GM12878 (cell line): ENCODE measurements at regions not wholly inside any gene's neighbourhood (a gene's known extent, or its start where the extent isn't known, plus 50 kb on each side); places are given as distances from the start of the nearest gene placed in this dataset.

Source experiments
- ATAC-seq: fragments of 200-7000 bp; cut with Tn5 transposase; 3 replicates; pipeline ENCODE4 v1.9.1; 2020; ENCODE audit warnings: mild to moderate bottlenecking, moderate library complexity
- BruUV-seq: library from RNA; stranded (reverse); fragments of 400-500 nt; replicated peaks from 2 replicates; lab custom pipeline; 2021; lab: Mats Ljungman, UMichigan
- CTCF ChIA-PET: fragments of 300-600 bp; sonication (Branson Sonifier 250); formaldehyde crosslinking; extraction: SDS; loops from one replicate; lab custom pipeline; 2021; ENCODE audit warnings: inconsistent platforms; lab: Yijun Ruan, JAX
- POLR2A ChIA-PET: fragments of 350-600 bp; formaldehyde crosslinking; extraction: SDS; loops from one replicate; lab custom pipeline; 2021; ENCODE audit warnings: inconsistent platforms; lab: Charles Lee
- RAD21 ChIA-PET: fragments of 300-600 bp; sonication (Branson Sonifier 250); formaldehyde crosslinking; loops from one replicate; lab custom pipeline; 2023; ENCODE audit warnings: antibody characterized with exemption; ENCODE audit not compliant: unreplicated experiment; lab: Charles Lee
- SMC1A ChIA-PET: fragments of 300-600 bp; sonication (Branson Sonifier 250); formaldehyde crosslinking; loops from one replicate; lab custom pipeline; 2023; ENCODE audit not compliant: unreplicated experiment, uncharacterized antibody; lab: Charles Lee
- DNase-seq: peaks from one replicate; pipeline ENCODE4 v3.0.0-alpha.2; 2011; ENCODE audit warnings: low read depth, low spot score
- FAIRE-seq: peaks from 3 replicates; lab custom pipeline; 2011; peaks lifted over from hg19 to GRCh38; lab: Jason Lieb, UNC
- H2AFZ ChIP-seq: 2 replicates; pipeline ENCODE4 v1.6.0; 2011; ENCODE audit warnings: low read depth, low read length, control low read depth; ENCODE audit not compliant: control insufficient read depth
- H3K27ac ChIP-seq: 2 replicates; pipeline ENCODE4 v1.5.1; 2011; ENCODE audit warnings: control low read depth; ENCODE audit not compliant: control insufficient read depth, insufficient read depth
- H3K27me3 ChIP-seq, 2 experiments: replicated peaks in 1 of 2; 2 replicates each; pipeline versions ENCODE4 v1.6.0 to v1.6.1; 2011; ENCODE audit warnings: low read length in 1 of 2; ENCODE audit not compliant: control insufficient read depth in 2 of 2, insufficient read depth in 2 of 2
- H3K36me3 ChIP-seq, 2 experiments: 2 replicates each; pipeline ENCODE4 v1.5.1; 2011; ENCODE audit warnings: low read length in 1 of 2; ENCODE audit not compliant: control insufficient read depth in 2 of 2, insufficient read depth in 2 of 2
- H3K4me1 ChIP-seq: 2 replicates; pipeline ENCODE4 v1.6.1; 2011; ENCODE audit warnings: mild to moderate bottlenecking, low read length, moderate library complexity, mixed read lengths; ENCODE audit not compliant: control insufficient read depth, insufficient read depth
- H3K4me2 ChIP-seq: 2 replicates; pipeline ENCODE4 v1.6.0; 2011; ENCODE audit warnings: control low read depth; ENCODE audit not compliant: control insufficient read depth, insufficient read depth
- H3K4me3 ChIP-seq: fragments of 200-600 bp; sonication (generic); 2 replicates; pipeline ENCODE4 v1.5.1; 2016
- H3K79me2 ChIP-seq: 2 replicates; pipeline ENCODE4 v1.6.0; 2011; ENCODE audit warnings: low read length; ENCODE audit not compliant: control insufficient read depth, insufficient read depth
- H3K9ac ChIP-seq: 2 replicates; pipeline ENCODE4 v1.8.0; 2011; ENCODE audit warnings: low read length, control low read depth, mixed read lengths; ENCODE audit not compliant: control insufficient read depth, insufficient read depth
- H3K9me3 ChIP-seq: replicated peaks from 3 replicates; pipeline ENCODE4 v1.5.1; 2011; ENCODE audit warnings: mild to moderate bottlenecking, low read length; ENCODE audit not compliant: control insufficient read depth, insufficient read depth
- H4K20me1 ChIP-seq: 2 replicates; pipeline ENCODE4 v1.6.0; 2011; ENCODE audit not compliant: control insufficient read depth, insufficient read depth
- BMI1 ChIP-seq: fragments of 450-650 bp; IDR thresholded peaks from 2 replicates; pipeline ENCODE4 v1.6.1; 2016; ENCODE audit warnings: mild to moderate bottlenecking, moderate library complexity, borderline replicate concordance
- KLF5 ChIP-seq: fragments of 450-650 bp; IDR thresholded peaks from 2 replicates; pipeline ENCODE4 v1.6.1; 2014; ENCODE audit warnings: mild to moderate bottlenecking; ENCODE audit not compliant: partially characterized antibody
- MYC ChIP-seq: IDR thresholded peaks from 2 replicates; pipeline ENCODE4 v1.6.1; 2011; ENCODE audit warnings: mild to moderate bottlenecking, low read length, moderate library complexity, inconsistent platforms; ENCODE audit not compliant: insufficient read depth, insufficient replicate concordance, insufficient read length, severe bottlenecking
- NFYB ChIP-seq: IDR thresholded peaks from 2 replicates; pipeline ENCODE4 v1.6.1; 2011; ENCODE audit warnings: low read depth, mild to moderate bottlenecking, low read length, improper control_type of control experiment, moderate library complexity; ENCODE audit not compliant: insufficient read depth
- NR2C2 ChIP-seq: IDR thresholded peaks from 2 replicates; pipeline ENCODE4 v1.6.1; 2011; ENCODE audit warnings: borderline replicate concordance, low read depth; ENCODE audit not compliant: control insufficient read depth, insufficient read length
- POU2F2 ChIP-seq: IDR thresholded peaks from 3 replicates; pipeline ENCODE4 v1.6.1; 2011; ENCODE audit warnings: low read depth, mild to moderate bottlenecking, low read length, borderline replicate concordance
- RB1 ChIP-seq: fragments of 450-650 bp; formaldehyde crosslinking; IDR thresholded peaks from 2 replicates; pipeline ENCODE4 v1.6.1; 2017; ENCODE audit warnings: mild to moderate bottlenecking, borderline replicate concordance
- RELA ChIP-seq: fragments of 450-650 bp; IDR thresholded peaks from 2 replicates; pipeline ENCODE4 v1.8.0; 2014; ENCODE audit warnings: borderline replicate concordance; ENCODE audit not compliant: partially characterized antibody
- SMAD1 ChIP-seq: fragments of 450-650 bp; IDR thresholded peaks from 2 replicates; pipeline ENCODE4 v1.6.1; 2018; ENCODE audit warnings: mild to moderate bottlenecking, low read depth; ENCODE audit not compliant: partially characterized antibody
- TAF1 ChIP-seq: IDR thresholded peaks from 2 replicates; pipeline ENCODE4 v1.6.1; 2011; ENCODE audit warnings: mild to moderate bottlenecking, low read depth, low read length, borderline replicate concordance
- ZZZ3 ChIP-seq: IDR thresholded peaks from 2 replicates; pipeline ENCODE4 v1.6.1; 2011; ENCODE audit warnings: low read depth; ENCODE audit not compliant: control insufficient read depth, insufficient read length
- WGBS: methylation state at CpG from one replicate; pipeline ENCODE4 v1.1.6; 2016; ENCODE audit warnings: low lambda C conversion rate; ENCODE audit not compliant: insufficient replicate concordance, insufficient coverage; ENCODE audit errors: missing lambda C conversion rate; 5-methylcytosine and 5-hydroxymethylcytosine counted together
- in situ Hi-C: fragments of 300-500 bp; cut with MboI; formaldehyde crosslinking; loops from 9 replicates; pipeline ENCODE4 v1.14.3; 2018; ENCODE audit warnings: mixed read lengths
- intact Hi-C: fragments of 100-400 bp; cut with micrococcal nuclease; formaldehyde crosslinking; loops from one replicate; pipeline ENCODE4 v1.14.2; 2022; ENCODE audit not compliant: unreplicated experiment
- TF ChIP-seq, protein P1 (sequence below): fragments of 450-650 bp; IDR thresholded peaks from 2 replicates; pipeline ENCODE4 v1.6.1; 2017; ENCODE audit warnings: antibody characterized with exemption, mild to moderate bottlenecking, moderate library complexity
- TF ChIP-seq, protein P2 (sequence below): IDR thresholded peaks from 2 replicates; pipeline ENCODE4 v1.6.1; 2012; ENCODE audit warnings: low read depth, low read length, improper control_type of control experiment
- TF ChIP-seq, protein P3 (sequence below): fragments of 450-650 bp; IDR thresholded peaks from 2 replicates; pipeline ENCODE4 v1.6.1; 2016; ENCODE audit warnings: mild to moderate bottlenecking
- TF ChIP-seq, protein P4 (sequence below): fragments of 450-650 bp; formaldehyde crosslinking; IDR thresholded peaks from 2 replicates; pipeline ENCODE4 v1.5.0; 2022; ENCODE audit warnings: mild to moderate bottlenecking, missing genetic modification characterization

DNA sequence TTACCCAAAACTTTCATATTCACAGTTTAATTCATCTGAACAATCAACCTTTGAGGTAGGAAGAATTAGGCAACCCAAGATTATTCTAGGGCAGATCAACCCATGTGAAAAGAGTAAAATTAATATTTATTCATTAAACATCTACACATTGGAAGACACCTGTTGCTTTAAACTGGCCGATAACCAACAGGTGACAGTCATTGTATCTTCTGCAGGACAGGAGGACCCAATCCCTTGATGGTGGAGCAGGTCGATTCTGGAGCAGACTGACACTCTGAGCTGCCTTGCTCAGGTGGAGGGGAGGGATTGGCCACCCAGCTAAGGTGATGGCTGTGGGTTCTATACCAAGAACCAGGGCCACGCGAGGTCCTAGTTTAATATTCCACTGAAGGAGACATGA lies 230.3 kb downstream of the OSR1 start (continued):
- TF ChIP-seq, protein P1, sequence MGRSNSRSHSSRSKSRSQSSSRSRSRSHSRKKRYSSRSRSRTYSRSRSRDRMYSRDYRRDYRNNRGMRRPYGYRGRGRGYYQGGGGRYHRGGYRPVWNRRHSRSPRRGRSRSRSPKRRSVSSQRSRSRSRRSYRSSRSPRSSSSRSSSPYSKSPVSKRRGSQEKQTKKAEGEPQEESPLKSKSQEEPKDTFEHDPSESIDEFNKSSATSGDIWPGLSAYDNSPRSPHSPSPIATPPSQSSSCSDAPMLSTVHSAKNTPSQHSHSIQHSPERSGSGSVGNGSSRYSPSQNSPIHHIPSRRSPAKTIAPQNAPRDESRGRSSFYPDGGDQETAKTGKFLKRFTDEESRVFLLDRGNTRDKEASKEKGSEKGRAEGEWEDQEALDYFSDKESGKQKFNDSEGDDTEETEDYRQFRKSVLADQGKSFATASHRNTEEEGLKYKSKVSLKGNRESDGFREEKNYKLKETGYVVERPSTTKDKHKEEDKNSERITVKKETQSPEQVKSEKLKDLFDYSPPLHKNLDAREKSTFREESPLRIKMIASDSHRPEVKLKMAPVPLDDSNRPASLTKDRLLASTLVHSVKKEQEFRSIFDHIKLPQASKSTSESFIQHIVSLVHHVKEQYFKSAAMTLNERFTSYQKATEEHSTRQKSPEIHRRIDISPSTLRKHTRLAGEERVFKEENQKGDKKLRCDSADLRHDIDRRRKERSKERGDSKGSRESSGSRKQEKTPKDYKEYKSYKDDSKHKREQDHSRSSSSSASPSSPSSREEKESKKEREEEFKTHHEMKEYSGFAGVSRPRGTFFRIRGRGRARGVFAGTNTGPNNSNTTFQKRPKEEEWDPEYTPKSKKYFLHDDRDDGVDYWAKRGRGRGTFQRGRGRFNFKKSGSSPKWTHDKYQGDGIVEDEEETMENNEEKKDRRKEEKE: no peak
- no peak for TF ChIP-seq BMI1

DNA sequence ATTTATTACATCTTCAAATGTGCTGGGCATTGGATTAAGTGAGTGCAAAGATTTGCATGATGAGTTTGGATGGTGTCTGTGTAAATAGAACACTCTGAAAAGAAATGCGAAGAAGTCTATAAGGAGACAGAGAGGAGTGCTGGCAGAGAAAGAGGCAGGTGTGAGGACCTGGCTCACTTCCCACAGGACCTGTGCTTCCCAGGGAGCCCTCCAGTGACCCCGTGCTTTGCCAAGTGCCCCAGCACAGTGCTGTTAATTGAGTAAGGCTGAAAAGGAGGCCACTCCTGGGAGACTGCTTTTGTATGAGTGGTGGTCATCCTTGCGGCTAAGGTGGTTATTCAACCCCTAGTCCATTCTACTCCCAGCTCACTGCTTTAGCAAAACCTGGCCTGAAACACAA lies 230.8 kb downstream of the OSR1 start:
- H3K36me3 ChIP-seq: no peaks in the 10 kb centered on the region
- ChIA-PET POLR2A (no interaction called here), RAD21 (no interaction called here), CTCF (no interaction called here), SMC1A (no interaction called here)
- H3K9ac ChIP-seq: no peak overlapping the region
- H3K4me1 ChIP-seq: no peaks in the 10 kb centered on the region
- H3K9me3 ChIP-seq: no peaks in the 10 kb centered on the region
- 27% methylated on average over 3 of the region's 3 CpGs for WGBS
- no peaks in the 10 kb centered on the region for H3K27me3 ChIP-seq
- intact Hi-C loops: no loop called here
- H3K27ac ChIP-seq: no peak overlapping the region
- no peak overlapping the region for H2AFZ ChIP-seq
- in situ Hi-C loops: no loop called here
- H3K4me3 ChIP-seq: no peak overlapping the region
- H3K4me2 ChIP-seq: no peak overlapping the region
- no TSS peak for BruUV-seq
- no peak for DNase-seq
- H4K20me1 ChIP-seq: no peaks in the 10 kb centered on the region
- no peak for ATAC-seq
- H3K79me2 ChIP-seq: no peaks in the 10 kb centered on the region
- FAIRE-seq: no peak
- TF ChIP-seq POU2F2 (no peak), TAF1 (no peak), NFYB (no peak), NR2C2 (no peak), MYC (no peak), RELA (no peak), ZZZ3 (no peak), KLF5 (no peak), SMAD1 (no peak), RB1 (no peak)
- TF ChIP-seq, protein P2, sequence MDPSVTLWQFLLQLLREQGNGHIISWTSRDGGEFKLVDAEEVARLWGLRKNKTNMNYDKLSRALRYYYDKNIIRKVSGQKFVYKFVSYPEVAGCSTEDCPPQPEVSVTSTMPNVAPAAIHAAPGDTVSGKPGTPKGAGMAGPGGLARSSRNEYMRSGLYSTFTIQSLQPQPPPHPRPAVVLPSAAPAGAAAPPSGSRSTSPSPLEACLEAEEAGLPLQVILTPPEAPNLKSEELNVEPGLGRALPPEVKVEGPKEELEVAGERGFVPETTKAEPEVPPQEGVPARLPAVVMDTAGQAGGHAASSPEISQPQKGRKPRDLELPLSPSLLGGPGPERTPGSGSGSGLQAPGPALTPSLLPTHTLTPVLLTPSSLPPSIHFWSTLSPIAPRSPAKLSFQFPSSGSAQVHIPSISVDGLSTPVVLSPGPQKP: no peak
- TF ChIP-seq, protein P3, sequence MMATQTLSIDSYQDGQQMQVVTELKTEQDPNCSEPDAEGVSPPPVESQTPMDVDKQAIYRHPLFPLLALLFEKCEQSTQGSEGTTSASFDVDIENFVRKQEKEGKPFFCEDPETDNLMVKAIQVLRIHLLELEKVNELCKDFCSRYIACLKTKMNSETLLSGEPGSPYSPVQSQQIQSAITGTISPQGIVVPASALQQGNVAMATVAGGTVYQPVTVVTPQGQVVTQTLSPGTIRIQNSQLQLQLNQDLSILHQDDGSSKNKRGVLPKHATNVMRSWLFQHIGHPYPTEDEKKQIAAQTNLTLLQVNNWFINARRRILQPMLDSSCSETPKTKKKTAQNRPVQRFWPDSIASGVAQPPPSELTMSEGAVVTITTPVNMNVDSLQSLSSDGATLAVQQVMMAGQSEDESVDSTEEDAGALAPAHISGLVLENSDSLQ: no peak
- TF ChIP-seq, protein P4, sequence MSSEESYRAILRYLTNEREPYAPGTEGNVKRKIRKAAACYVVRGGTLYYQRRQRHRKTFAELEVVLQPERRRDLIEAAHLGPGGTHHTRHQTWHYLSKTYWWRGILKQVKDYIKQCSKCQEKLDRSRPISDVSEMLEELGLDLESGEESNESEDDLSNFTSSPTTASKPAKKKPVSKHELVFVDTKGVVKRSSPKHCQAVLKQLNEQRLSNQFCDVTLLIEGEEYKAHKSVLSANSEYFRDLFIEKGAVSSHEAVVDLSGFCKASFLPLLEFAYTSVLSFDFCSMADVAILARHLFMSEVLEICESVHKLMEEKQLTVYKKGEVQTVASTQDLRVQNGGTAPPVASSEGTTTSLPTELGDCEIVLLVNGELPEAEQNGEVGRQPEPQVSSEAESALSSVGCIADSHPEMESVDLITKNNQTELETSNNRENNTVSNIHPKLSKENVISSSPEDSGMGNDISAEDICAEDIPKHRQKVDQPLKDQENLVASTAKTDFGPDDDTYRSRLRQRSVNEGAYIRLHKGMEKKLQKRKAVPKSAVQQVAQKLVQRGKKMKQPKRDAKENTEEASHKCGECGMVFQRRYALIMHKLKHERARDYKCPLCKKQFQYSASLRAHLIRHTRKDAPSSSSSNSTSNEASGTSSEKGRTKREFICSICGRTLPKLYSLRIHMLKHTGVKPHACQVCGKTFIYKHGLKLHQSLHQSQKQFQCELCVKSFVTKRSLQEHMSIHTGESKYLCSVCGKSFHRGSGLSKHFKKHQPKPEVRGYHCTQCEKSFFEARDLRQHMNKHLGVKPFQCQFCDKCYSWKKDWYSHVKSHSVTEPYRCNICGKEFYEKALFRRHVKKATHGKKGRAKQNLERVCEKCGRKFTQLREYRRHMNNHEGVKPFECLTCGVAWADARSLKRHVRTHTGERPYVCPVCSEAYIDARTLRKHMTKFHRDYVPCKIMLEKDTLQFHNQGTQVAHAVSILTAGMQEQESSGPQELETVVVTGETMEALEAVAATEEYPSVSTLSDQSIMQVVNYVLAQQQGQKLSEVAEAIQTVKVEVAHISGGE (CRISPR knock-in tag): no peak
